Left cardiac atrium (tissue), 4 donors: ENCODE measurements at regions not wholly inside any gene's neighbourhood (a gene's known extent, or its start where the extent isn't known, plus 50 kb on each side); places are given as distances from the start of the nearest gene placed in this dataset.

Experiments used
- ATAC-seq, 2 donors: fragments of 200-7000 bp; cut with Tn5 transposase; one replicate each; pipeline ENCODE4 v1.9.1; 2020; ENCODE audit warnings: mild to moderate bottlenecking in 2 of 2, moderate library complexity in 2 of 2
- DNase-seq: peaks from one replicate; pipeline ENCODE4 v3.0.0-alpha.2; 2020
- intact Hi-C, 2 donors: fragments of 100-400 bp; cut with DNase I; formaldehyde crosslinking; loops; one replicate each; pipeline versions ENCODE4 v1.14.1 to v1.15.1; 2022 to 2023
- donor health status: DM: no; HTN: yes; CAD: no.
- donor health status: DM: no; HTN: yes; CAD: no; lungs with severe emphysema.
- donor health status: DM: yes; HTN: yes; CAD: no.
- donor health status: Dilated cardiomyopathy.

GRCh38 chr6:110033101-110033500 is 55.0 kb downstream of the GPR6 start:
- intact Hi-C loops, result no loop called here
- ATAC-seq (no peak), DNase-seq (no peak)

- intact Hi-C loops, result no loop called here
- DNase-seq, result no peak
- ATAC-seq, result no peak
These were observed 55.9 kb downstream of the GPR6 start for GRCh38 chr6:110033749-110034666.

- intact Hi-C loops, result loop anchor here in 1 of 2 donors (5.0 kb wide), 1 partner anchor 358 kb away; no protein-coding TSS in a partner anchor
- DNase-seq (no peak), ATAC-seq (no peak)
These were observed 56.5 kb downstream of the GPR6 start for GRCh38 chr6:110034667-110035036.

GRCh38 chr6:110035321-110035720 is 57.2 kb downstream of the GPR6 start:
- ATAC-seq (no peak), DNase-seq (no peak)
- intact Hi-C loops, result loop anchor here in 1 of 2 donors (5.0 kb wide), 1 partner anchor 357 kb away; no protein-coding TSS in a partner anchor

GRCh38 chr6:110036408-110037302 is 58.5 kb downstream of the GPR6 start:
- ATAC-seq (no peak), DNase-seq (no peak)
- intact Hi-C loops, result loop anchor here in 1 of 2 donors (5.0 kb wide), 1 partner anchor 356 kb away; no protein-coding TSS in a partner anchor

GRCh38 chr6:110037726-110038295 is 59.7 kb downstream of the GPR6 start:
- intact Hi-C loops, result loop anchor here in 1 of 2 donors (5.0 kb wide), 1 partner anchor 354 kb away; no protein-coding TSS in a partner anchor
- no peak for ATAC-seq

GRCh38 chr6:110039364-110039980 is 61.4 kb downstream of the GPR6 start:
- peak; percentile 88 for DNase-seq
- ATAC-seq, result peak; percentile 95
- intact Hi-C loops, result loop anchor here in 1 of 2 donors (1.0 to 5.0 kb wide), 2 partner anchors 334 to 353 kb away; no protein-coding TSS in a partner anchor

More at GRCh38 chr6:110037726-110038295, 59.7 kb downstream of the GPR6 start:
- DNase-seq, result no peak

GRCh38 chr6:110039981-110040383 is 61.9 kb downstream of the GPR6 start:
- ATAC-seq (peak; percentile 48 to 78), DNase-seq (no peak)
- intact Hi-C loops, result loop anchor here (1.0 to 5.0 kb wide), 4 partner anchors 335 to 518 kb away; no protein-coding TSS in a partner anchor

- intact Hi-C loops, result loop anchor here (2.0 to 5.0 kb wide), 2 partner anchors 336 to 518 kb away; no protein-coding TSS in a partner anchor
- no peak for DNase-seq
- ATAC-seq, result no peak
These were observed 62.6 kb downstream of the GPR6 start for GRCh38 chr6:110040716-110041115.

- ATAC-seq (no peak), DNase-seq (no peak)
- intact Hi-C loops, result loop anchor here (2.0 to 5.0 kb wide), 2 partner anchors 336 to 519 kb away; no protein-coding TSS in a partner anchor
These were observed 63.0 kb downstream of the GPR6 start for GRCh38 chr6:110041126-110041525.

GRCh38 chr6:110041830-110042229 is 63.7 kb downstream of the GPR6 start:
- no peak for ATAC-seq
- no peak for DNase-seq
- intact Hi-C loops, result loop anchor here (2.0 to 5.0 kb wide), 2 partner anchors 337 to 520 kb away; no protein-coding TSS in a partner anchor

GRCh38 chr6:110042670-110043296 is 64.7 kb downstream of the GPR6 start:
- intact Hi-C loops, result loop anchor here in 1 of 2 donors (5.0 kb wide), 1 partner anchor 520 kb away; no protein-coding TSS in a partner anchor
- ATAC-seq, result no peak

GRCh38 chr6:110043366-110043994 is 65.4 kb downstream of the GPR6 start:
- DNase-seq (no peak), ATAC-seq (no peak)
- intact Hi-C loops, result loop anchor here in 1 of 2 donors (5.0 kb wide), 1 partner anchor 521 kb away; no protein-coding TSS in a partner anchor

More at GRCh38 chr6:110042670-110043296, 64.7 kb downstream of the GPR6 start:
- DNase-seq, result no peak

- DNase-seq (no peak), ATAC-seq (no peak)
- intact Hi-C loops, result loop anchor here in 1 of 2 donors (5.0 kb wide), 1 partner anchor 522 kb away; no protein-coding TSS in a partner anchor
These were observed 66.0 kb downstream of the GPR6 start for GRCh38 chr6:110044096-110044495.

- intact Hi-C loops, result loop anchor here in 1 of 2 donors (5.0 kb wide), 1 partner anchor 522 kb away; no protein-coding TSS in a partner anchor
- ATAC-seq (no peak), DNase-seq (no peak)
These were observed 66.5 kb downstream of the GPR6 start for GRCh38 chr6:110044622-110045021.

GRCh38 chr6:110048221-110048875 is 70.2 kb downstream of the GPR6 start:
- intact Hi-C loops, result no loop called here
- no peak for ATAC-seq
- no peak for DNase-seq
